ENCODE measurements at regions not wholly inside any gene's neighbourhood (a gene's known extent, or its start where the extent isn't known, plus 50 kb on each side); places are given as distances from the start of the nearest gene placed in this dataset.

DNA sequence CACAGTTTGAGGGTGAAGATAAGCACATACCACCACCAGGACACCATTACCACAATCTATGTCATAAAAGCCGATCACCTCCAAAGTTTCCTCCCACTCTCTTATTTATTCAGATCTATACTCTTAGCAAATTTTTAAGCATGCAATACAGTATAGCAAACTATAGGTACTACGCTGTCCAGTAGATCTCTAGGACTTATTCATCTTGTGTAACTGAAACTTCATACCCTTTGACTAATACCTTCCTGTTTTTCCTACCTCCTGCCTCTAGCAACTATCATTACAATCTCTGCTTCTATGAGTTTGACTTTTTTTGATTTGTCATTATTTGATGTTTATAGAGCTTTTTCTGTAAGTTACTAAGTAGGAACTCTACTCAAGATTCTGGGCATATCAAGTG, 84.5 kb upstream of the MANSC4 start:
- TF ChIP-seq JUND (IDR thresholded peaks at IDR 0.05) (no peak), YY1 (IDR thresholded peaks at IDR 0.05) (no peak), HNF4G (IDR thresholded peaks at IDR 0.05) (no peak), RAD21 (IDR thresholded peaks at IDR 0.05) (no peak), HNF4A (conservative IDR thresholded peaks at IDR 0.05) (no peak), EGR1 (IDR thresholded peaks at IDR 0.05; ENCODE audit: low read depth in 2 of 2) (no peak), FOXA1 (IDR thresholded peaks at IDR 0.05) (no peak), TAF1 (conservative IDR thresholded peaks at IDR 0.05) (no peak), NR2F2 (IDR thresholded peaks at IDR 0.05) (no peak), FOXA2 (IDR thresholded peaks at IDR 0.05) (no peak)
- TF ChIP-seq, protein P1, sequence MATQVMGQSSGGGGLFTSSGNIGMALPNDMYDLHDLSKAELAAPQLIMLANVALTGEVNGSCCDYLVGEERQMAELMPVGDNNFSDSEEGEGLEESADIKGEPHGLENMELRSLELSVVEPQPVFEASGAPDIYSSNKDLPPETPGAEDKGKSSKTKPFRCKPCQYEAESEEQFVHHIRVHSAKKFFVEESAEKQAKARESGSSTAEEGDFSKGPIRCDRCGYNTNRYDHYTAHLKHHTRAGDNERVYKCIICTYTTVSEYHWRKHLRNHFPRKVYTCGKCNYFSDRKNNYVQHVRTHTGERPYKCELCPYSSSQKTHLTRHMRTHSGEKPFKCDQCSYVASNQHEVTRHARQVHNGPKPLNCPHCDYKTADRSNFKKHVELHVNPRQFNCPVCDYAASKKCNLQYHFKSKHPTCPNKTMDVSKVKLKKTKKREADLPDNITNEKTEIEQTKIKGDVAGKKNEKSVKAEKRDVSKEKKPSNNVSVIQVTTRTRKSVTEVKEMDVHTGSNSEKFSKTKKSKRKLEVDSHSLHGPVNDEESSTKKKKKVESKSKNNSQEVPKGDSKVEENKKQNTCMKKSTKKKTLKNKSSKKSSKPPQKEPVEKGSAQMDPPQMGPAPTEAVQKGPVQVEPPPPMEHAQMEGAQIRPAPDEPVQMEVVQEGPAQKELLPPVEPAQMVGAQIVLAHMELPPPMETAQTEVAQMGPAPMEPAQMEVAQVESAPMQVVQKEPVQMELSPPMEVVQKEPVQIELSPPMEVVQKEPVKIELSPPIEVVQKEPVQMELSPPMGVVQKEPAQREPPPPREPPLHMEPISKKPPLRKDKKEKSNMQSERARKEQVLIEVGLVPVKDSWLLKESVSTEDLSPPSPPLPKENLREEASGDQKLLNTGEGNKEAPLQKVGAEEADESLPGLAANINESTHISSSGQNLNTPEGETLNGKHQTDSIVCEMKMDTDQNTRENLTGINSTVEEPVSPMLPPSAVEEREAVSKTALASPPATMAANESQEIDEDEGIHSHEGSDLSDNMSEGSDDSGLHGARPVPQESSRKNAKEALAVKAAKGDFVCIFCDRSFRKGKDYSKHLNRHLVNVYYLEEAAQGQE (IDR thresholded peaks at IDR 0.05): no peak
- TF ChIP-seq, protein P2, sequence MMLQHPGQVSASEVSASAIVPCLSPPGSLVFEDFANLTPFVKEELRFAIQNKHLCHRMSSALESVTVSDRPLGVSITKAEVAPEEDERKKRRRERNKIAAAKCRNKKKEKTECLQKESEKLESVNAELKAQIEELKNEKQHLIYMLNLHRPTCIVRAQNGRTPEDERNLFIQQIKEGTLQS (IDR thresholded peaks at IDR 0.05): no peak
- TF ChIP-seq, protein P3, sequence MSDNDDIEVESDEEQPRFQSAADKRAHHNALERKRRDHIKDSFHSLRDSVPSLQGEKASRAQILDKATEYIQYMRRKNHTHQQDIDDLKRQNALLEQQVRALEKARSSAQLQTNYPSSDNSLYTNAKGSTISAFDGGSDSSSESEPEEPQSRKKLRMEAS (IDR thresholded peaks at IDR 0.05): no peak
- TF ChIP-seq, protein P4, sequence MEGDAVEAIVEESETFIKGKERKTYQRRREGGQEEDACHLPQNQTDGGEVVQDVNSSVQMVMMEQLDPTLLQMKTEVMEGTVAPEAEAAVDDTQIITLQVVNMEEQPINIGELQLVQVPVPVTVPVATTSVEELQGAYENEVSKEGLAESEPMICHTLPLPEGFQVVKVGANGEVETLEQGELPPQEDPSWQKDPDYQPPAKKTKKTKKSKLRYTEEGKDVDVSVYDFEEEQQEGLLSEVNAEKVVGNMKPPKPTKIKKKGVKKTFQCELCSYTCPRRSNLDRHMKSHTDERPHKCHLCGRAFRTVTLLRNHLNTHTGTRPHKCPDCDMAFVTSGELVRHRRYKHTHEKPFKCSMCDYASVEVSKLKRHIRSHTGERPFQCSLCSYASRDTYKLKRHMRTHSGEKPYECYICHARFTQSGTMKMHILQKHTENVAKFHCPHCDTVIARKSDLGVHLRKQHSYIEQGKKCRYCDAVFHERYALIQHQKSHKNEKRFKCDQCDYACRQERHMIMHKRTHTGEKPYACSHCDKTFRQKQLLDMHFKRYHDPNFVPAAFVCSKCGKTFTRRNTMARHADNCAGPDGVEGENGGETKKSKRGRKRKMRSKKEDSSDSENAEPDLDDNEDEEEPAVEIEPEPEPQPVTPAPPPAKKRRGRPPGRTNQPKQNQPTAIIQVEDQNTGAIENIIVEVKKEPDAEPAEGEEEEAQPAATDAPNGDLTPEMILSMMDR (IDR thresholded peaks at IDR 0.05; ENCODE audit: low read depth, low read length, missing input control): no peak
- Histone ChIP-seq H3K27ac (ENCODE audit: low read depth in 1 of 2, low read length in 2 of 2) (no peak overlapping the region), H3K36me3 (ENCODE audit: control insufficient read depth in 4 of 4, insufficient read depth in 3 of 4, low read depth in 1 of 4, low read length in 3 of 4) (no peaks in the 10 kb centered on the region), H3K9ac (ENCODE audit: low read depth in 1 of 2, low read length in 2 of 2) (no peak overlapping the region), H3K27me3 (ENCODE audit: control insufficient read depth in 4 of 4, insufficient read depth in 4 of 4, low read length in 3 of 4) (no peaks in the 10 kb centered on the region), H3K4me1 (ENCODE audit: control insufficient read depth in 4 of 4, insufficient read depth in 4 of 4, low read length in 3 of 4) (no peaks in the 10 kb centered on the region), H3K4me3 (ENCODE audit: low read depth in 1 of 3, low read length in 3 of 3) (no peak overlapping the region), H3K9me3 (ENCODE audit: control insufficient read depth in 4 of 4, low read length in 3 of 4) (no peaks in the 10 kb centered on the region)
- no peak for DNase-seq (ENCODE audit: low spot score)
- WGBS: 95% methylated on average over 2 of the region's 2 CpGs

DNA sequence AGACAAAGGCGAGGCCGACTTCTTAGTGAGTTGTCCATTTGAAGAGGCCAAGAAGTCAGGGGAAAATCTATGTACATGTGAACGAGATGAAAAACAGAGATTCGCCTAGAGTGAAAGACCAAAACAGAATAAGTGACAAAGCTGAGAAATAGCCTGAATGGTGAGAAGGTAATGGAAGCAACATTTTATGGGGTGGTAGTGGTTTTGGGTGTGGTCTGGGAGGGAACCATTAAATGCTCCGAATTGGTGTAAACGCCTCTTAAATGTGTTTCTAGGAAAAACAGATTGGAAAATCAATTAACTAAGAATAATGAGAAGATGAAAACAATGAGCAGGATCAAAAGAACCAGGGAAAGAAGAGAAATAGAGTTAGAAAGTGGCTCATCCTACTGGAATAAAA, 83.8 kb upstream of the MANSC4 start:
- 92% methylated on average over 6 of the region's 6 CpGs for WGBS
- Histone ChIP-seq H3K9ac (ENCODE audit: low read depth in 1 of 2, low read length in 2 of 2) (no peak overlapping the region), H3K36me3 (ENCODE audit: control insufficient read depth in 4 of 4, insufficient read depth in 3 of 4, low read depth in 1 of 4, low read length in 3 of 4) (no peaks in the 10 kb centered on the region), H3K9me3 (ENCODE audit: control insufficient read depth in 4 of 4, low read length in 3 of 4) (no peaks in the 10 kb centered on the region), H3K27ac (ENCODE audit: low read depth in 1 of 2, low read length in 2 of 2) (no peak overlapping the region), H3K4me1 (ENCODE audit: control insufficient read depth in 4 of 4, insufficient read depth in 4 of 4, low read length in 3 of 4) (no peaks in the 10 kb centered on the region), H3K4me3 (ENCODE audit: low read depth in 1 of 3, low read length in 3 of 3) (no peak overlapping the region), H3K27me3 (ENCODE audit: control insufficient read depth in 4 of 4, insufficient read depth in 4 of 4, low read length in 3 of 4) (no peaks in the 10 kb centered on the region)
- TF ChIP-seq, protein P3 (IDR thresholded peaks at IDR 0.05): no peak
- TF ChIP-seq JUND (IDR thresholded peaks at IDR 0.05) (no peak), EGR1 (IDR thresholded peaks at IDR 0.05; ENCODE audit: low read depth in 2 of 2) (no peak), TAF1 (conservative IDR thresholded peaks at IDR 0.05) (no peak), RXRA (IDR thresholded peaks at IDR 0.05) (no peak), SP1 (IDR thresholded peaks at IDR 0.05) (no peak), FOXA2 (IDR thresholded peaks at IDR 0.05) (no peak), GABPA (IDR thresholded peaks at IDR 0.05 in 1 of 2, conservative IDR thresholded peaks at IDR 0.05 in 1 of 2) (no peak), NR2F2 (IDR thresholded peaks at IDR 0.05) (no peak), FOXA1 (IDR thresholded peaks at IDR 0.05) (no peak)
- TF ChIP-seq, protein P2 (IDR thresholded peaks at IDR 0.05): no peak
- DNase-seq (ENCODE audit: low spot score): no peak

Data from liver (tissue), 8 donors.